ENCODE measurements at regions not wholly inside any gene's neighbourhood (a gene's known extent, or its start where the extent isn't known, plus 50 kb on each side); places are given as distances from the start of the nearest gene placed in this dataset.
"Not testable (repeated sequence)": the region's sequence is repeated elsewhere in the genome, so short reads cannot be mapped to it uniquely, and the experiment has no call there.

DNA sequence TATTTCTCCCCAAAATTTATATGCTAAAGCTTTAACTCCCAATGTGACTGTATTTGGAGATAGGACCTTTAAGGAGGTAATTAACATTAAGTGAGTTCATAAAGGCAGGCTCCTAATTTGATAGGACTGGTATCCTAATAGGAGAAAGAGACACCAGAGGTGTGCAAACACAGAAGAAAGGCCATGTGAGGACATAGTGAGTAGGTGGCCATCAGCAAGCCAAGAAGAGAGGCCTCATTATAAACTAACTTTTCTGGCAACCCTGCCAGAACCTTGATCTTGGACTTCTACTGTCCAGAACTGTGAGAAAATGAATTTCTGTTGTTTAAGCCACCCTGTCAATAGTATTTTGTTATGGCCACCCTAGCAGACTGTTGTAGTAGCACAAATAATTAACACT is 177.9 kb upstream of the FUT9 start:
- H3K4me3 ChIP-seq (ENCODE audit: low read length): no peak overlapping the region

DNA sequence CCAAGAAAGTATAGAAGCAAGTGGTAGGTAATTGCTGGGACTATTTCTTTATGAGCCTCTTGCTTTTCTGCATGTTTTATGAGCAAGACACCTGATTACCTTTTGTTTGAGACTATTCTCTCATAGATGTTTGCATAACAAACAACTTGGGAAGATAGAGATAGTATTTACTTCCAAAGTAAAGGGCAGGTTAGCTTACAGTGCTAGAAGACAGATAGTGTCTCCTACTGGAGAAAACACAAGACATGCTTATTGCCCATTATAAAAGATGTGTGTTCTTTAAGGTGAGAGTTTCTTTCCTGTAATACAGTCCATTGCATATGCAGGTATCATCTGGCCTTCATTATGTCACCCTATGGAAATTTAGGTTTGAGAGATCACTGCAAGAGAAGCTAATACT is 174.2 kb upstream of the FUT9 start:
- DNase-seq (ENCODE audit: low read depth, low spot score): no peak
- H3K4me3 ChIP-seq (ENCODE audit: low read length): no peak overlapping the region

More for the DNA sequence above, 177.9 kb upstream of the FUT9 start:
- DNase-seq (ENCODE audit: low read depth, low spot score): no peak

DNA sequence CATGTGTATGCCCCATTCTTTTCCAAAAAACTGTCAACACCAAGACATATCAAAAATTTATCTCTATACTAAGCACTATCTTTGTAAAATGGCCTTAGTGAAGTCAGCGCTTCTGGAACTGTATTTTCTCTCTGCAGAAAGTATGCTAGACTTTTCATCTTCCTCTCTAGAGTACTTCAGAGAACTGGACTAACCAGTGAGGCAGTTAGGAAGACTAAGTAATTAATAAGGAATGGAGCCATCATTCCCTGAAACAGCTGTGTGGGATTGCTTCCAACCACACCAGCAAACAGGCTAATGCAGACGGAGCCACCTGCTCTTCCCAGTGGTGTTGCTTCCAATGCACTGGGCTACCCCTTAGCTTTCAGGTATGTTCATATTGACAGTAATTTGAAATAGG is 169.1 kb upstream of the FUT9 start:
- no peak overlapping the region for H3K4me3 ChIP-seq (ENCODE audit: low read length)
- DNase-seq (ENCODE audit: low read depth, low spot score): no peak

DNA sequence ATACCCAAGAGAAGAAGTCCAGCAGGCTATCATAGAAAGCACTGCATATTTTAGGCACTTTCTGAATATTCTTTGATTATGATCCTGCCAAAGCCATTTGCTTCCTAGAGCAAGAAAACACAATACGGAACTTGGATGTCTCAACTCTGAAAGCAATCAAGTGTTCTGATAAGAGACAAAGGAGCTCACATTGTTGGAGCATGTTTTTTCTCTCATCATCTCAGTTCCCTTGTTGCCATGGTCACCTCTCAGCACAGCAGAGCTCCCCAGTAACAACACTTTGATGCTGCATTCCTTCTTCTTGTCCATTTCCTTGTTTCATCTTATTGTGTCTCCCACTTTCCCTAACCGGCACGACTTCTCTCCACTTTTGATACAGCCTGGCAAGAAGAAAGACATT is 168.7 kb upstream of the FUT9 start:
- H3K4me3 ChIP-seq (ENCODE audit: low read length): no peak overlapping the region

DNA sequence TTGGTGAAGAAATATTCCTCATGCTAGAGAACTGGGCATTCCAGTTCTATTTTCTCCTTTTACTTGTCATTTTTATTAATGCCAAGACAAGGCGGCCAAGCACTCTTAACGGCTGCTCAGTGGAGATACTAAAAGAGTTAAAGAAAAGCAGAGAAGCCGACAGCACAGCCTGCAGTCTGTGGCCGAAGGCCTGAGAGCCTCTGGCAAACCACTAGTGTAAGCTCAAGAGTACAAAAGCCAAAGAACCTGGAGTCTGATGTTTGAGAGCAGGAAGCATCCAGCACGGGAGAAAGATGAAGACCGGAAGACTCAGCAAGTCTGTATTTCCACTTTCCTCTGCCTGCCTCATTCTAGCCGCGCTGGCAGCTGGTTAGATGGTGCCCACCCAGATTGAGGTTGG is 167.1 kb upstream of the FUT9 start:
- no peak for DNase-seq (ENCODE audit: low read depth, low spot score)
- no peak overlapping the region for H3K4me3 ChIP-seq (ENCODE audit: low read length)

More for the DNA sequence above, 168.7 kb upstream of the FUT9 start:
- no peak for DNase-seq (ENCODE audit: low read depth, low spot score)

DNA sequence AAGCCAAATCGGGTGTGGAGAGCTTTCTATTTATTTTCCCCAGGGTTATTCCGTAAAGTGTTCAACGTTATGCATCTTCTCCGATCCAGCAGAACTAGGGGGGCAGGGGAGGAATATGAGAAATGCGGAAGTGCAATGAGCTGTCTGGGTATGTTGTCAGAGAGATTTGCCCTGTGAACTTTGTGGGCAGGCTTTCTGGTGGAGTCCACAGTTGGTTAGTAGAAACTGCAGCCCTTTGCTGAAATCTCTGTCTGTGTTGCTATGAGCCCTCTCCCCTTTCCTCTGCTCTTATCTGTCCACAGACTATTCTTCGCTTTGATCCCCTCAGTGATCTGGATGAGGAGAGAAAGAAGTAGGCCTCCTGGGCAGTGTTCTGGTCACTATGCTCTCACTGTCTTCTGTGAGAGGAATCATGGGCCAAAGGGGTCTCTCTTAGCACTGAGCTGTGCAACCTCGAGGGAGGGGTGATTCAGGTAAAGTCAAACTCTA is 158.9 kb upstream of the FUT9 start:
- no peak for DNase-seq (ENCODE audit: low read depth, low spot score)
- H3K4me3 ChIP-seq (ENCODE audit: low read length): no peak overlapping the region

DNA sequence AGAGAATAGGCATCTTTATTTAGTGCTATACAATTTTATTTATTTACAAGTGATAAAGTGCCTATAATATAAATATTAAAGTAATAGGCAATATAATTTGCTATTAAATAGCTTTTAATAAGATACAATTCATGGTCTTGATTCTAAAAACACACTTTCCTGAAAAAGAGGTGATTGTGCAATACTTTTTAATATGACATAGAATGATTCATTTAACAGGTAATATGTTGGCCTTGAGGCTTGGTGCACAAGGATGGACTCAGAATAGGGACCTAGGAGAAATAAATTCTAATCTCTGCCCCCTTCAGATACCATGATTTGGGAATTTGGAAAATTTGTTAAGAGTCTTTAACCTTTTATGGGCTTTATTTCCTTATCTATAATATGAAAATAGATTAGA is 149.9 kb upstream of the FUT9 start:
- no peak for DNase-seq (ENCODE audit: low read depth, low spot score)
- H3K4me3 ChIP-seq (ENCODE audit: low read length): no peak overlapping the region

DNA sequence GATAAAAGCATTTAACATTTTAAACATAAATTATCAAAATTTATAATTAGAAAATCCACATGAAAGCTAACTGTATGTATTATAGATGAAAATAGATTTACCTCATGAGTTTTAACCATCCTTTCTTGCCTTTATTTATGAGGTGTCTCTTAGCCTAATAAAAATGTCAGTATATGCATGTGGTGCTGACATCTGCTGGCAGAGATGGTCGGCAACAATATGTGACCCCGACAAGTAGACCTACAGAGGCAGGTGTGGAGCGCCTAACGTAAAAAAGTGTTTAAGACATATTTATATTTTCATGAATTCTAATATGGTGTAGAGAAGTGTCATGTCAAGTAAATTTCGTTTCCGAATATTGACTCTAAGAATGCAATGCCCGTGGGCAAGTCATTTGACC is 149.0 kb upstream of the FUT9 start:
- DNase-seq (ENCODE audit: low read depth, low spot score): peak; percentile 14
- H3K4me3 ChIP-seq (ENCODE audit: low read length): no peak overlapping the region

DNA sequence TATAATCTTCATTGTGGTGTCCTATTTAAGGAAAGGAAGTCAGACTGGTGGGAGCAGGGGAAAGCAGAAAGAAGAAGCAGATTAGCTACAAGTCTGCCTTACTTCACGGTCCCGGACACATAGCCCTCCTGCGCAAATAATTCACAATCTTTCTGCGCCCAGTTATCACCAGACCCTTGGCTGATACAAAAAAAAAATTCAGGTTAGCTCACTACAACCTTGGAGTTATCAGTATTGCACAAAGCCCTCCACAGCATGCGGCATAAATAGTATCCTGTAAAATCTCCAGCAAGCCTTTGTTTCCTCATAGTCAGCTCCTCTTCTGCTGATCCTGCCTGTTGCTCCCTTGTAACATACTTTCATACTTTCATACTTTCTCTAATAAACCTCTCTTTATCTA is 148.6 kb upstream of the FUT9 start:
- no peak for DNase-seq (ENCODE audit: low read depth, low spot score)
- no peak overlapping the region for H3K4me3 ChIP-seq (ENCODE audit: low read length)

DNA sequence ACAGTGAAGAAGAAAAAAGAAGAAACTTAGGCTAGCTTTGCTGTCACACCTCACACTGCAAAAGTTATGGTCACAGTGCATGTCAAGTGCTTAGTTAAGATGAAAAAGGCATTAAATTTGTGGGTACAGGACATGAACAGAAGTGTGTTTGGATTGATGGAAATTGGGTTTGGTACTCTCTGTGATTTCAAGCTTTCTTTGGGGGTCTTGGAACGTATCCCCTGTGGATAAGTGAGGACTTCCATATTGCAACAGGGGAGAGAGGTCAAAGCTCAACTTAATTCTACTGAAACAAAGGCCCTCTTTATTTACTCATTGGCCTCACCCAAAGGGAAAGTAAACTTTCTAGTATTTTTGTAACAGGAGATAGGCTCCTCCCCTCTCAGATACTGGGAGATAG is 138.3 kb upstream of the FUT9 start:
- H3K4me3 ChIP-seq (ENCODE audit: low read length): no peak overlapping the region
- DNase-seq (ENCODE audit: low read depth, low spot score): no peak

DNA sequence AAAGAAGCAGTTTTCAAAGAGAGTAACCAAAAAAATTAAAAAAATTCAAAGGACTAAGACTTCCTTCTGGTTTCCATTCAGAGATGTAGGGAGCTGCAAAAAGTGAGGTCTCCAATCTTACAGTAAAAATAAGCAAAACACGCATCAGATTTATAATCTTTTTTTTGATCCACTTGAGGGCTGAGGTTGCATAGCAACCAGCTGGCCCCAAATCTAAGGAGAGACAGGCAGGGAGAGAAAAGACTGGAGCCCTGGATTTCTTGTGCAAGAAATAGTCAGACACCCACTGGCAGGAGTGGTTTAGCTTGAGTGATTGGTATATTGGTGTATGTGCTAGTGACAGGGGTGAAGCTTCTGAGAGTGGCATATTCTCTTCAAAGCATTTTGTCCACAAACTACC is 135.9 kb upstream of the FUT9 start:
- no peak overlapping the region for H3K4me3 ChIP-seq (ENCODE audit: low read length)
- DNase-seq (ENCODE audit: low read depth, low spot score): no peak

DNA sequence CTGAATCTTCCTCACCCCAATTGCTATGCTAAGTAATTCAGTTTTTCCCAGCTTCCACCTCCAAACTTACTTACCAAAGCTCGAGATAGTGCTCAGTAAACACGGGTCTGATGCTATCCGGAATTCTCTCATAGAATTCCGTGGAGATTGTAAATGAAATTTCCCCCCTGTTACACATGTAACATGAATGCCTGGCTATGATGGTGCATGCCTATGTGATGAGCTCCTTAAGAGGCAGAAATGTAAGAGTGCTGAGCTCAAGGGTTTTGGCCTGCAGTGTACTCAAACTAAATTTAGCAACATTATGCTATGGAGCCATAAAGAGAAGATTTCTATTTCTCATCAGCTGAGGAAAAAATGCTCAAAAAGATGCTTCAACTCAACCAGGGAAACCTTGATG is 133.4 kb upstream of the FUT9 start:
- no peak for DNase-seq (ENCODE audit: low read depth, low spot score)
- no peak overlapping the region for H3K4me3 ChIP-seq (ENCODE audit: low read length)

DNA sequence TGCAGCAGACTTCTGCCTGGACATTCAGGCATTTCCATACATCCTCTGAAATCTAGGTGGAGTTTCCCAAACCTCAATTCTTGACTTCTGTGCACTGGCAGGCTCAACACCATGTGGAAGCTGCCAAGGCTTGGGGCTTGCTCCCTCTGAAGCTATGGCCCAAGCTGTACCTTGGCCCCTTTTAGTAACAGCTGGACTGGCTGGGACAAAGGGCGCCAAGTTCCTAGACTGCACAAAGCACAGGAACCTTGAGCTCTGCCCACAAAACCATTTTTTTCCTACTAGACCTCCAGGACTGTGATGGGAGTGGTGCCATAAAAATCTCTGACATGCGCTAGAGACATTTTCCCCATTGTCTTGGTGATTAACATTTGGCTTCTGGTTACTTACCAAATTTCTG is 127.1 kb upstream of the FUT9 start:
- DNase-seq (ENCODE audit: low read depth, low spot score); H3K4me3 ChIP-seq (ENCODE audit: low read length): not testable (repeated sequence)

DNA sequence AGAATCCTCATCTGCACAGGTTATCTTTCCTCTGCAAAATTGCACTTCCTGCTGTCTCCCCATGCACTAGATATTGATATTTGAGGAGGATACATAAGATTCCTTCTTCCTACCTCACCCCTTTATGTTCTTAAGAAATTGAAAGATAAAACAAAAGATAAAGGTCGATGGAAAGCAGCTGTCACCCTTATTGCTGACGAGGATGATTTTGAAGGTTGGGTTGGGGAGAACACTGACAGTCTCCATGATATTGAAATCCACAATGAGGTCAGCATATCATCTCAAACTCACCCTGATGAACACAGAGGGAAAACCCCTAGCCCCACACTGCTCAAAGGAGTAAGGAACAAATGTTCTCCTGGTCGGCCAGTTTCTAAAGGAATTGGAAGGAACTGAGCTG is 110.6 kb upstream of the FUT9 start:
- no peak overlapping the region for H3K4me3 ChIP-seq (ENCODE audit: low read length)
- DNase-seq (ENCODE audit: low read depth, low spot score): no peak

DNA sequence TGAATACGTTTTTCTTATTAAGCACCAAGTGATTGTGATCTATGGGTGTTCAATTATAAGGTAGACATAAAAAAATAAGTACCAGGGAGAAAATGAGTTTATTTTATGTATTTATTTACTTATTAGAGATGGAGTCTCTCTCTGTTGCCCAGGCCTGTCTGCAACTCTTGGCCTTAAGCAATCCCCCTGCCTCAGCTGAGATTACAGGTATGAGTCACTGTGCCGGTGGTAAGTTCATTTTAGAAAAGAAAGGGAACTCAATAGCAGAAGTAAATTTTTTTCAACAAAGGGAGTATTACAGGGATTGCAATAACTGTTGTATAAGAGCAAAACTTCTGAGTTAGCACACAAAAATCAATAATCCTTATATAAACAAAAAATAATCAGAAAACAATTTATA is 98.7 kb upstream of the FUT9 start:
- H3K4me3 ChIP-seq (ENCODE audit: low read length): no peak overlapping the region
- DNase-seq (ENCODE audit: low read depth, low spot score): no peak

DNA sequence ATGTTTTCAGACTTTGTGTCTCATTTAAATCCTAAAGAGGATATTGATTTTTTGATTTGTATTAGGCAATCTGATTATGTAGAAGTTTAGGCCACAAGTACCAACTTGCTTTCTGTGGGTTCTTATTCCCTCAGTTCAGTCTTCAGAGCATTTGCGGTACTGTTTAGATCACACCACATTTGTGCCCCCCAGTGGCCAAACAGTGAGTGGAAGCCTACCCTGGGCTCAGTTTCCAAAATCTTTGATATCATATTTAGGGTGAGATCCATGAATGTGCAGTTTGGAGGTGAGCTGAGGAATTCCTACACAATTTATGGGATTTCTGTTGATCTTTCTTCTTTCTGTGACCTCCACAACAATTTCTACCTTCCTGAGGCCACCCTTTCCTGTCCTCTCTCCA is 92.3 kb upstream of the FUT9 start:
- no peak overlapping the region for H3K4me3 ChIP-seq (ENCODE audit: low read length)
- DNase-seq (ENCODE audit: low read depth, low spot score): peak; percentile 19

DNA sequence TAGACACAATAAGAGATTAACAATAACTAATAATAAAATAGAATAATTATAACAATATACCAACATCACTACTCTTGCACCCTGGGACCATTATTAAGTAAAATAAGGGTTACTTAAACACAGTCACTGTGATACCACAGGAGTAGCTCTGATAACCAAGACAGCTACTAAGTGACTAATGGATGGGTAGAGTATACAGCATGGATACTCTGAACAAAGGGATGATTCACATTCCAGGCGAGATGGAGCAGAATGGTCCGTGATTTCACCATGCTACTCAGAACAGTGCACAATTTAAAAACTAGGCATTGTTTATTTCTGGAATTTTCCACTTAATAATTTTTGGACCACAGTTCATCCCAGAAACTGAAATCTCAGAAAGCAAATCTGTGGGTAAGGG is 80.0 kb upstream of the FUT9 start:
- DNase-seq (ENCODE audit: low read depth, low spot score): no peak
- H3K4me3 ChIP-seq (ENCODE audit: low read length): no peak overlapping the region

DNA sequence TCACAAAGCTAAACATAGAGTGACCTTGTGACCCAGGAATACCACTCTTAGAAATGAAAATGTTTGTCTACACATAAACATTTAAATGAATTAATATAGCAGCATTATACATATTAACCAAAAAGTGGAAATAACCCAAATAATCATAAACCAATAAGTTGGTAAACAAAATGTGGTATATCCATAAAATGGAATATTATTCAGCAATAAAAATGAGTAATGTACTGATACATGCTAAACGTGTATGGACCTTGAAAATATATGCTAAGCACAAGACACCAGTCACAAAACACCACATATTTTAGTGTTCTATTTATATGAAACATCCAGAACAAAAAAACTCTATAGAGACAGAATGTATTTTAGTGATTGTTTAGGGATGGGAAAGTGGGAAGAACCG is 68.9 kb upstream of the FUT9 start:
- no peak for DNase-seq (ENCODE audit: low read depth, low spot score)
- H3K4me3 ChIP-seq (ENCODE audit: low read length): no peak overlapping the region

DNA sequence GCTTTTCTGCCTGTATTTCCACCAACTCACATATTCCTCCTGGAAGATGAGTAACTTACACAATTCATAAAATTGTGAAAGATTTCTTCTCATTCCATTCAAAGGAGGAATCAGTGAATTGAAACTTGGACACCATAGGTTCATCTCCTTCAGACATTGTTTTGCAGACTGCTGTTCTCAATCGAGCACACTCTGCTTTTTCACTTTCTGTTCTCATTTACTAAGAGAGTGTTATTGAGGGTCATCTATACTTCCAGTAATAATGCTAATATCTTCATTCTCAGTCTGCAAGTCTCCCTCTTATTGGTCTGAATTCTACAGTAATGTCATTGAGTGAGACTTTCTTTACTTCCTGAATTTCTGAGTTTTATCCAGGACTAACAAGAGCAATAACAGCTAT is 67.5 kb upstream of the FUT9 start:
- no peak for DNase-seq (ENCODE audit: low read depth, low spot score)
- no peak overlapping the region for H3K4me3 ChIP-seq (ENCODE audit: low read length)

DNA sequence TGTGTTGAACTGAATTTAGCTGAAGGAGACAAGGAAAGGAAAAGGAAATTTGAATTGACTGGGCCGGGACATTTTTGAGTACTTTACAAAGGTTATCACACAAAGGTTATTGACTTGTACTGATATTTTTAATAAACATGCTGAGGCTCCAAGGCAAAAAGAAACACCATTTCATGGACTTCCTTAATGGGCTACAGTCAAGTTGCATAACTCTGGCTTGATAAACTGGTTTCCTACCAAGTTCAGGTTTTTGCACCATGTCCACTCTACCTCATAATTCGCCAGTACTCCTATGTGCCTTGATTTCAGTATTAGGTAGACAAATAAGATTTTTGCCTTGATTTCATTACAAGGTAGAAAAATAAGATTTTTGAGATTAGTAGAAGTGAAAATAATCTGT is 65.8 kb upstream of the FUT9 start:
- H3K4me3 ChIP-seq (ENCODE audit: low read length): no peak overlapping the region
- no peak for DNase-seq (ENCODE audit: low read depth, low spot score)

DNA sequence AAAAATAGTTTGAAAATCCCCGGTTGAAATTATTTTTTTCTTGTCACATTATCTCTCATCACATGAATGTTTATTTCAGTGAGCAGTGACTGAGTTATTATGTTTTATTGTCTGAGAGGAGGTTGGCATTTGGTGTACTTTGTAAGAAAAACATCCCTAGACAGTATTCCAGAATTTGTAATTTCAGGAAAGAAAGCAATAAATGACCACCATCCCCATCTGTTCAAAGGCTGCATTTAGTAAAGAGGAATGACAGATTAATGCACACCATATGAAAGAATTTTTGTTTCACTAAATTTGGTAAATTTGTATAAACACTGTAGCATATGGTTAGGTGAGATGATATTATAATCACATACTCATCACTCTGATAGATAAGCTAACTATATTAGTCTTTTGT is 57.1 kb upstream of the FUT9 start:
- no peak overlapping the region for H3K4me3 ChIP-seq (ENCODE audit: low read length)
- no peak for DNase-seq (ENCODE audit: low read depth, low spot score)

DNA sequence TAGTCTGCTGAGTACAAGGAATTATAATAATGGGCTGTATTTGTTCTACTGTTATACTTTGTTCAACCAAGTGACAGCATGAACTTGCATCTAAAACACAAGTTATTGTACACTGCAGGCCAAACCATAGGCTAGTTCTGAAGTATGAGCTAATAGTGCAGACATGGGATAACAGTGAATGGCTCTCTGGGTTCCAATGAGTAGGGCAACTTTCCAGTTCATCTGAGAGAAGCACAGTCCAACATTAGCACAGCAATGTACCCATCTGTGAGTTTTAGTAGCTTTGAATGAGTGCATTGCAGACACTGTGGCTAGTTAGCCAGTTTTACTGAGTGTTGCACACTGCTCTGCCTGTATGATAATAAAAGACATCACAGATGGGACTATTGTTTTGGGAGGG is 56.5 kb upstream of the FUT9 start:
- no peak for DNase-seq (ENCODE audit: low read depth, low spot score)
- no peak overlapping the region for H3K4me3 ChIP-seq (ENCODE audit: low read length)
